ENCODE measurements at regions not wholly inside any gene's neighbourhood (a gene's known extent, or its start where the extent isn't known, plus 50 kb on each side); places are given as distances from the start of the nearest gene placed in this dataset.

- no TSS peak for BruUV-seq (replicated peaks)
- Histone ChIP-seq H3K27me3 (replicated peaks; ENCODE audit: insufficient read depth, low read depth, low read length, poor library complexity) (no peaks in the 10 kb centered on the region), H3K4me1 (ENCODE audit: insufficient read depth, low read length, poor library complexity, severe bottlenecking) (peaks cover 5% of the 10 kb centered on the region), H3K4me3 (ENCODE audit: low read depth, low read length, poor library complexity, severe bottlenecking) (no peak overlapping the region), H3K27ac (ENCODE audit: low read depth, low read length, poor library complexity, severe bottlenecking) (no peak overlapping the region), H3K9me3 (ENCODE audit: low read depth, low read length, poor library complexity, severe bottlenecking) (no peaks in the 10 kb centered on the region), H3K36me3 (ENCODE audit: insufficient read depth, low read length, poor library complexity, severe bottlenecking) (no peaks in the 10 kb centered on the region)
- no peak for DNase-seq (ENCODE audit: low spot score)
- ChIA-PET POLR2A (ENCODE audit: low non-redundant PET) (no interaction called here), CTCF (no interaction called here)
- intact Hi-C loops (cut with micrococcal nuclease; ENCODE audit: unreplicated experiment) = no loop called here
- TF ChIP-seq CTCF (conservative IDR thresholded peaks at IDR 0.05; ENCODE audit: low read depth, low read length) (no peak), EZH2 (IDR thresholded peaks at IDR 0.05; ENCODE audit: borderline replicate concordance, low read depth, low read length, poor library complexity, severe bottlenecking) (no peak)
Observed at GRCh38 chr18:22698711-22699110, 234.4 kb upstream of the RBBP8 start.

- TF ChIP-seq CTCF (conservative IDR thresholded peaks at IDR 0.05; ENCODE audit: low read depth, low read length) (no peak), EZH2 (IDR thresholded peaks at IDR 0.05; ENCODE audit: borderline replicate concordance, low read depth, low read length, poor library complexity, severe bottlenecking) (no peak)
- Histone ChIP-seq H3K27me3 (replicated peaks; ENCODE audit: insufficient read depth, low read depth, low read length, poor library complexity) (no peaks in the 10 kb centered on the region), H3K36me3 (ENCODE audit: insufficient read depth, low read length, poor library complexity, severe bottlenecking) (no peaks in the 10 kb centered on the region), H3K4me3 (ENCODE audit: low read depth, low read length, poor library complexity, severe bottlenecking) (no peak overlapping the region), H3K27ac (ENCODE audit: low read depth, low read length, poor library complexity, severe bottlenecking) (no peak overlapping the region), H3K4me1 (ENCODE audit: insufficient read depth, low read length, poor library complexity, severe bottlenecking) (peaks cover 5% of the 10 kb centered on the region), H3K9me3 (ENCODE audit: low read depth, low read length, poor library complexity, severe bottlenecking) (no peaks in the 10 kb centered on the region)
- no TSS peak for BruUV-seq (replicated peaks)
- no peak for DNase-seq (ENCODE audit: low spot score)
- ChIA-PET POLR2A (ENCODE audit: low non-redundant PET) (no interaction called here), CTCF (no interaction called here)
- intact Hi-C loops (cut with micrococcal nuclease; ENCODE audit: unreplicated experiment) = no loop called here
Observed at GRCh38 chr18:22699629-22700028, 233.5 kb upstream of the RBBP8 start.

- ChIA-PET CTCF (no interaction called here), POLR2A (ENCODE audit: low non-redundant PET) (no interaction called here)
- TF ChIP-seq CTCF (conservative IDR thresholded peaks at IDR 0.05; ENCODE audit: low read depth, low read length) = no peak
- TF ChIP-seq EZH2 (IDR thresholded peaks at IDR 0.05; ENCODE audit: borderline replicate concordance, low read depth, low read length, poor library complexity, severe bottlenecking) = no peak
- no TSS peak for BruUV-seq (replicated peaks)
- intact Hi-C loops (cut with micrococcal nuclease; ENCODE audit: unreplicated experiment) = no loop called here
- H3K36me3 ChIP-seq (ENCODE audit: insufficient read depth, low read length, poor library complexity, severe bottlenecking) = no peaks in the 10 kb centered on the region
- no peaks in the 10 kb centered on the region for H3K9me3 ChIP-seq (ENCODE audit: low read depth, low read length, poor library complexity, severe bottlenecking)
- no peak overlapping the region for H3K27ac ChIP-seq (ENCODE audit: low read depth, low read length, poor library complexity, severe bottlenecking)
- peaks cover 11% of the 10 kb centered on the region for H3K4me1 ChIP-seq (ENCODE audit: insufficient read depth, low read length, poor library complexity, severe bottlenecking)
- no peaks in the 10 kb centered on the region for H3K27me3 ChIP-seq (replicated peaks; ENCODE audit: insufficient read depth, low read depth, low read length, poor library complexity)
- DNase-seq (ENCODE audit: low spot score) = no peak
- H3K4me3 ChIP-seq (ENCODE audit: low read depth, low read length, poor library complexity, severe bottlenecking) = no peak overlapping the region
Observed at GRCh38 chr18:22700920-22701319, 232.2 kb upstream of the RBBP8 start.
